MM.1S (cell line): ENCODE measurements at regions not wholly inside any gene's neighbourhood (a gene's known extent, or its start where the extent isn't known, plus 50 kb on each side); places are given as distances from the start of the nearest gene placed in this dataset.

Experiments
- CTCF ChIP-seq: fragments of 300-600 bp; sonication (generic); IDR thresholded peaks from 2 replicates; pipeline ENCODE4 v1.5.1; 2016; ENCODE audit warnings: antibody characterized with exemption, low read length, mixed read lengths
- EZH2phosphoT487 ChIP-seq: fragments of 300-600 bp; sonication (generic); IDR thresholded peaks from 2 replicates; pipeline ENCODE4 v1.6.1; 2018; ENCODE audit warnings: antibody characterized with exemption, low read length

- TF ChIP-seq EZH2phosphoT487 (no peak), CTCF (no peak)
Observed at GRCh38 chr3:144102421-144102820, 130.8 kb downstream of the DIPK2A start.
